Psoas muscle (tissue), 7 donors: ENCODE measurements at regions not wholly inside any gene's neighbourhood (a gene's known extent, or its start where the extent isn't known, plus 50 kb on each side); places are given as distances from the start of the nearest gene placed in this dataset.

Experiments used
- ATAC-seq, 4 donors: fragments of 200-7000 bp; cut with Tn5 transposase; one replicate each; pipeline ENCODE4 v1.9.1; 2020; ENCODE audit warnings: moderate library complexity in 3 of 4, mild to moderate bottlenecking in 2 of 4
- DNase-seq, 2 donors: peaks; one replicate each; pipeline ENCODE4 v3.0.0-alpha.2; 2020
- H3K27ac ChIP-seq: fragments of 200-600 bp; one replicate; pipeline ENCODE4 v1.8.0; 2022
- H3K27me3 ChIP-seq, 3 donors: fragments of 200-600 bp in 1 of 3; one replicate each; pipeline versions ENCODE4 v1.6.1 to v1.8.0; 2013 to 2022; ENCODE audit warnings: low read length in 2 of 3, mild to moderate bottlenecking in 2 of 3, moderate library complexity in 1 of 3; ENCODE audit not compliant: insufficient read depth in 3 of 3
- H3K36me3 ChIP-seq, 2 donors: fragments of 200-600 bp in 1 of 2; one replicate each; pipeline versions ENCODE4 v1.6.1 to v1.8.0; 2013 to 2022; ENCODE audit warnings: low read depth in 1 of 2, mild to moderate bottlenecking in 1 of 2, moderate library complexity in 1 of 2; ENCODE audit not compliant: insufficient read depth in 1 of 2
- H3K4me1 ChIP-seq: fragments of 200-600 bp; one replicate; pipeline ENCODE4 v1.8.0; 2022
- H3K4me3 ChIP-seq: fragments of 200-600 bp; one replicate; pipeline ENCODE4 v1.8.0; 2022; ENCODE audit warnings: mild to moderate bottlenecking
- H3K9me3 ChIP-seq: fragments of 200-600 bp; one replicate; pipeline ENCODE4 v1.8.0; 2022
- WGBS, 3 donors: extraction: QIAGEN DNeasy Blood & Tissue Kit; methylation state at CpG; one replicate each; pipeline versions ENCODE4 v1.1.6 to v1.1.7; 2013; 5-methylcytosine and 5-hydroxymethylcytosine counted together
- intact Hi-C, 2 donors: fragments of 100-400 bp; cut with DNase I; formaldehyde crosslinking; loops; one replicate each; pipeline versions ENCODE4 v1.11.0 to v1.14.2; 2022
- TF ChIP-seq, protein P1 (sequence below): fragments of 200-600 bp; IDR thresholded peaks from one replicate; pipeline ENCODE4 v1.8.0; 2022; ENCODE audit warnings: antibody characterized with exemption
- donor health status: healthy with polysubstance abuse.
- donor health status: DM: no; HTN: no; CAD: no; lungs with moderate emphysema.
- donor health status: Bipolar disorder and iron deficiency.
- donor health status: healthy.
- donor health status: DM: yes; HTN: yes; CAD: no.
- donor health status: DM: no; HTN: no; CAD: no.
- donor health status: DM: yes; HTN: yes; CAD: no.

DNA sequence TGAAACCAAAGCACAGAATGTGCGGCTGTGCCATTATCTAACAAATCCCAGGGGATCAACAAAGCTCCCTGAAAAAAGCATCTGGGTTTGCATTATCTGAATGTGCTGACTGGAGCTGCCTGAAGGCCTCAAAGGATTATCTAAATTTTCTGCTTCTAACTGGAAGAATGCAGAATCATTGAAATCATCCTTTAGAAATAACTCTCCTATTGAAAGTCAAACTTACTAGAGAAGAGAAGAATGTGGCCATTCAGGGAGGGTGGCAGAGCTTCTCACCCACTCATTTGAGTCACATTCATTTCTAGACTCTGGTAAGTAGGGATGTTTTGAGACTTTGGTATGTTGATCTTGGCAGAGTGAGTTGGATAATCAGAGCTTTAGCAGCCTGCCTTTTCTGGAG, 220.6 kb upstream of the RGS6 start:
- Histone ChIP-seq H3K36me3 (peaks cover 0 to 2% of the 10 kb centered on the region in 2 donors), H3K9me3 (no peaks in the 10 kb centered on the region), H3K4me1 (no peaks in the 10 kb centered on the region), H3K27me3 (no peaks in the 10 kb centered on the region), H3K4me3 (no peak overlapping the region), H3K27ac (no peak overlapping the region)
- intact Hi-C loops = no loop called here
- DNase-seq (no peak), ATAC-seq (no peak)
- TF ChIP-seq, protein P1, sequence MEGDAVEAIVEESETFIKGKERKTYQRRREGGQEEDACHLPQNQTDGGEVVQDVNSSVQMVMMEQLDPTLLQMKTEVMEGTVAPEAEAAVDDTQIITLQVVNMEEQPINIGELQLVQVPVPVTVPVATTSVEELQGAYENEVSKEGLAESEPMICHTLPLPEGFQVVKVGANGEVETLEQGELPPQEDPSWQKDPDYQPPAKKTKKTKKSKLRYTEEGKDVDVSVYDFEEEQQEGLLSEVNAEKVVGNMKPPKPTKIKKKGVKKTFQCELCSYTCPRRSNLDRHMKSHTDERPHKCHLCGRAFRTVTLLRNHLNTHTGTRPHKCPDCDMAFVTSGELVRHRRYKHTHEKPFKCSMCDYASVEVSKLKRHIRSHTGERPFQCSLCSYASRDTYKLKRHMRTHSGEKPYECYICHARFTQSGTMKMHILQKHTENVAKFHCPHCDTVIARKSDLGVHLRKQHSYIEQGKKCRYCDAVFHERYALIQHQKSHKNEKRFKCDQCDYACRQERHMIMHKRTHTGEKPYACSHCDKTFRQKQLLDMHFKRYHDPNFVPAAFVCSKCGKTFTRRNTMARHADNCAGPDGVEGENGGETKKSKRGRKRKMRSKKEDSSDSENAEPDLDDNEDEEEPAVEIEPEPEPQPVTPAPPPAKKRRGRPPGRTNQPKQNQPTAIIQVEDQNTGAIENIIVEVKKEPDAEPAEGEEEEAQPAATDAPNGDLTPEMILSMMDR = no peak
- 38 to 52% (median 47%) methylated on average over 1 of the region's 1 CpG for WGBS, 3 donors

DNA sequence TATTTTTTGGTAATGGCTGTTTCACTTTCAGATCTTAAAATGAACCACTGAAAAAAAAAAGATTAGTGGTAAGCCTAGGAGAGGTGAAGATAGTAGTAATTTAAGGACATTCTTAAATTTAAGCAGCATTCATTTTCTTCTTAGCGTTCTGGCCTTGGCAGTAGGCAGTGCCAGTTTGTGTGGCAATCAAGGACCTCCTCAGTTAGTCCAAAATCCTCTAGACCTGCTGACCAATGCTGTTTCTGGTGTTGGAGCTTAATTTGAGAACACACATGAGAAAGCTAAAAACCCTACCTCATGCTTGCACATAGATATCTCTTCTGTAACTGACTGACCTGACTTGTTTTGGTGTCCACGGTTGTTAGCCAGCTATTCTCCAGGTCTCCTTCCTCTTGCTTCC, 219.8 kb upstream of the RGS6 start:
- no peak overlapping the region for H3K27ac ChIP-seq
- DNase-seq (no peak), ATAC-seq (no peak)
- no peaks in the 10 kb centered on the region for H3K4me1 ChIP-seq
- H3K9me3 ChIP-seq = no peaks in the 10 kb centered on the region
- H3K27me3 ChIP-seq = no peaks in the 10 kb centered on the region
- H3K4me3 ChIP-seq = no peak overlapping the region
- intact Hi-C loops = no loop called here
- WGBS, 3 donors = 64 to 74% (median 70%) methylated on average over 2 of the region's 2 CpGs
- peaks cover 0 to 2% of the 10 kb centered on the region in 2 donors for H3K36me3 ChIP-seq
- TF ChIP-seq, protein P1 = no peak

DNA sequence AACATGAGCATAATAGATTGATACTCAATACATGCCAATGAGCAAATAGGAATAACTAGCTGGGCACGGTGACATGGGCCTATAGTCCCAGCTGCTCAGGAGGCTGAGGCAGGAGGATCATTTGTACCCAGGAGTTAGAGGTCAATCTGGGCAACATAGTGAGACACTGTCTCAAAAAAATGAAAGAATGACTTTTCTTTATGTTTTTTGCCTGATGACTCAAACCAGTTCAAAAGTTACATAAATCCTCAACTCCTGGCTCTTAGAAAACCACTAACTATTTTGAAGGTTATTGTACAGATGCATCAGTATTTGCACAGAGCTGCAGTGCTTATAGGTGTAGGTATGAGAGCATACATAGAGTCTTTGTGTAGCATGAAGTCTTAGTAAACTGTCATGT, 219.2 kb upstream of the RGS6 start:
- Histone ChIP-seq H3K4me1 (no peaks in the 10 kb centered on the region), H3K36me3 (peaks cover 0 to 2% of the 10 kb centered on the region in 2 donors), H3K27ac (no peak overlapping the region), H3K4me3 (no peak overlapping the region), H3K27me3 (no peaks in the 10 kb centered on the region), H3K9me3 (no peaks in the 10 kb centered on the region)
- intact Hi-C loops = no loop called here
- ATAC-seq (no peak), DNase-seq (no peak)
- TF ChIP-seq, protein P1 = no peak
- WGBS, 3 donors = 93 to 100% (median 97%) methylated on average over 1 of the region's 1 CpG

GRCh38 chr14:71713451-71713850, 218.8 kb upstream of the RGS6 start:
- no peak for DNase-seq
- no peaks in the 10 kb centered on the region for H3K9me3 ChIP-seq
- no peak overlapping the region for H3K27ac ChIP-seq
- intact Hi-C loops = no loop called here
- no peak for ATAC-seq
- no peaks in the 10 kb centered on the region for H3K27me3 ChIP-seq
- 93 to 100% (median 99%) methylated on average over 1 of the region's 1 CpG for WGBS, 3 donors
- H3K4me3 ChIP-seq = no peak overlapping the region
- TF ChIP-seq, protein P1 = no peak
- no peaks in the 10 kb centered on the region for H3K4me1 ChIP-seq
- peaks cover 0 to 2% of the 10 kb centered on the region in 2 donors for H3K36me3 ChIP-seq

DNA sequence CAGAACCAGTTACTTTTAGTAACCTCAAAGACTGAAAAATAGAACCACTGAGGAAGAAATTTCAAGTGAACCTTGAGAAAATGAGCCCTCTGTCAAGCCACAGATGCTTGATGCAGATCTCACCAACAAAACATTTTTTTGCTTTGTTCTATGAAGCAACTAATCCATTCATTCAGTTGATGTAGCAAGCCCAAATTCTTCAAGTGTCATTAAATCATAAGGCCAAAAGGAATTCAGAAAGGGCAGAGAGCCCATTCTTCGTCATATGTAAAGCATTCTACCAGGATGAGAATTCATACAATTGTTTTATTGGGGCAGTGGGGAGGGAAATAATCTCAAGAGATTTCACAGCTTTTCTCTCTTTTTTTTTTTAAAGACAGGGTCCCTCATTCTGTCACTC, 218.0 kb upstream of the RGS6 start:
- Histone ChIP-seq H3K4me1 (no peaks in the 10 kb centered on the region), H3K27me3 (no peaks in the 10 kb centered on the region), H3K4me3 (no peak overlapping the region), H3K36me3 (peaks cover 0 to 2% of the 10 kb centered on the region in 2 donors), H3K9me3 (no peaks in the 10 kb centered on the region), H3K27ac (no peak overlapping the region)
- ATAC-seq = no peak
- TF ChIP-seq, protein P1 = no peak
- DNase-seq = no peak
- WGBS, 3 donors = 91 to 95% (median 92%) methylated on average over 1 of the region's 1 CpG
- intact Hi-C loops = no loop called here
